Muscle layer of colon (tissue), 2 donors: ENCODE measurements at regions not wholly inside any gene's neighbourhood (a gene's known extent, or its start where the extent isn't known, plus 50 kb on each side); places are given as distances from the start of the nearest gene placed in this dataset.

Experiments used
- H3K27ac ChIP-seq: one replicate; pipeline ENCODE4 v1.7.0; 2013; ENCODE audit warnings: low read depth, mild to moderate bottlenecking, low read length, moderate library complexity
- H3K27me3 ChIP-seq, 2 donors: one replicate each; pipeline ENCODE4 v1.7.0; 2013; ENCODE audit warnings: low read length in 2 of 2, mild to moderate bottlenecking in 2 of 2; ENCODE audit not compliant: insufficient read depth in 2 of 2, control insufficient read depth in 1 of 2
- H3K36me3 ChIP-seq: one replicate; pipeline ENCODE4 v1.7.0; 2013; ENCODE audit warnings: mild to moderate bottlenecking, low read length; ENCODE audit not compliant: insufficient read depth
- H3K4me1 ChIP-seq: one replicate; pipeline ENCODE4 v1.7.0; 2013; ENCODE audit warnings: mild to moderate bottlenecking, low read length; ENCODE audit not compliant: insufficient read depth
- H3K4me3 ChIP-seq, 2 donors: one replicate each; pipeline ENCODE4 v1.7.0; 2013; ENCODE audit warnings: low read length in 2 of 2, low read depth in 1 of 2, mild to moderate bottlenecking in 1 of 2, moderate library complexity in 1 of 2
- H3K9ac ChIP-seq: one replicate; pipeline ENCODE4 v1.7.0; 2013; ENCODE audit warnings: low read length
- H3K9me3 ChIP-seq: one replicate; pipeline ENCODE4 v1.7.0; 2013; ENCODE audit warnings: mild to moderate bottlenecking, low read length
- donor health status: abdominal sarcoma.
- donor health status: Adenocarcinoma of cecum.

DNA sequence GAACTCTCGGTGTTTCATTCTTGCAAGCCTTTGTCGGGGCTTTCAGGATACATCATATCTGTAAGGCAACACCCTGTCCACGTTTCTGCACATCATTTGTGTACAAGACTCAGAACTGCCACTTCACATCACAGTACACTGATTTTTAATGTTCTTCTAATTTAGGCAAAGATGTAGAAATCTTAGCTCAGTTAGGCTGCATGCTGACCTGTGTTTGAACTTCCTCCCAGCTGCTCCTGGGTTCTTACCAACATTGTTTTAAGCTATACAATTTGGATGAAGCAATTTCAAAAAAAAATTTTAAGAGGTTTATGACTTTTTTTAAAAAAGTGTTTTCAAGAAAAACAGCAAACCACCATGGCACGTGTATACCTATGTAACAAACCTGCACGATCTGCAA, 1047.9 kb upstream of the SLC10A2 start:
- H3K4me1 ChIP-seq, result no peaks in the 10 kb centered on the region
- no peak overlapping the region for H3K4me3 ChIP-seq
- no peak overlapping the region for H3K27ac ChIP-seq
- no peaks in the 10 kb centered on the region for H3K9me3 ChIP-seq
- H3K27me3 ChIP-seq, result no peaks in the 10 kb centered on the region
- H3K9ac ChIP-seq, result no peak overlapping the region
- H3K36me3 ChIP-seq, result no peaks in the 10 kb centered on the region

DNA sequence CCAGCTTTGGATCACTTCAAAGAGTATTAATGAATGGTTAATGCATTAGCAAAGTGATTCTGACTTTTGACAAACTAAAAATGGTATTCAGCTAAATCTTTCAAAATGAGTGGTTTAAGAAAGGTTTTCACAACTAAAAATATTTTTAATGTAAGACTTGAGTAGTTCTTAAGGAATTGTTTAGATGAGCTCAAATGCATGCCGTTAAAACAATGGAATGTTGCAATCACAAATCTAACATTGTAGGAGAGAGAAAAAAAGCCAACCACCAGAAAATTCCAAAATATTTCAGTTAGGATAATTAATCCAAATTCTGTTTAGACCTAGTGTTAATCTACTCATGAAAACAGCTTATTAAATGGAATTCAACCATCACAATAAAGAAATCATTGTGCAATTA, 1044.8 kb upstream of the SLC10A2 start:
- Histone ChIP-seq H3K9ac (no peak overlapping the region), H3K9me3 (no peaks in the 10 kb centered on the region), H3K4me1 (no peaks in the 10 kb centered on the region), H3K36me3 (no peaks in the 10 kb centered on the region), H3K27ac (no peak overlapping the region), H3K4me3 (no peak overlapping the region), H3K27me3 (no peaks in the 10 kb centered on the region)

DNA sequence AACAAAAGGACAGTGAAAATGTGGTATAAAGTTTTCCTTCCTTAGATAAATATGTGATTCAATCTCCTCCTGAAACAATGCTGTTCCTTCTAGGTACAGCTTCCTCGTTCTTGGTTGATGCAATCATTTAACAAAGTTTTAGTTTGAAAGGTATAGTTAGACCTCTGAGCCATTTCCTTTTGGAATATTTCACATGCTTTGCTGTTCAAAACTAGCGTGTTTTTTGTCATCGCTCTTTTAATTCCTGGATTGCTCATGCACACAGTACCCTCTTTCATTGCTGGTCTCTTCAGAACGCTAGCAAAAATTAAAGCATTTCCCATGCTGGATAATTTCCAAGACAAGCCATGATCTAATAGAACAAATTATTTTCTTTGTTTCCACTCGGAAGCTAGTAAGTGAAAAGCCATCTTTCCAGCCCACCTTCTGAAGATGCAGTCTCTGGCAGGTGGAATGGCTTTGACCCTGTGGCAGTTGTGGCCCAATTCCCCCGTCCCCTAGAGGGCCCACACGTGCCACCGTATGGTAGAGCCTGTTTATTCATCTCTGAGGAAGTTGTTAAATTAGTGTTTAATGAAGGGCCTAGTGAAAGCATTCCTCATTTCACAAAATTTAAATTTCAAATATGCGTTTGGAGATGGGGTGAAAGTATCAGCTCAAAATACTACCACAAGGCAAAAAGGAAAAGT, 1040.6 kb upstream of the SLC10A2 start:
- H3K9me3 ChIP-seq, result no peaks in the 10 kb centered on the region
- no peak overlapping the region for H3K4me3 ChIP-seq
- no peaks in the 10 kb centered on the region for H3K36me3 ChIP-seq
- H3K27ac ChIP-seq, result no peak overlapping the region
- no peaks in the 10 kb centered on the region for H3K27me3 ChIP-seq
- no peak overlapping the region for H3K9ac ChIP-seq
- H3K4me1 ChIP-seq, result no peaks in the 10 kb centered on the region

- H3K27ac ChIP-seq, result no peak overlapping the region
- no peaks in the 10 kb centered on the region for H3K27me3 ChIP-seq
- no peaks in the 10 kb centered on the region for H3K4me1 ChIP-seq
- H3K36me3 ChIP-seq, result no peaks in the 10 kb centered on the region
- no peak overlapping the region for H3K4me3 ChIP-seq
- no peaks in the 10 kb centered on the region for H3K9me3 ChIP-seq
- H3K9ac ChIP-seq, result no peak overlapping the region
These were observed 1039.5 kb upstream of the SLC10A2 start for GRCh38 chr13:104105418-104106355.

DNA sequence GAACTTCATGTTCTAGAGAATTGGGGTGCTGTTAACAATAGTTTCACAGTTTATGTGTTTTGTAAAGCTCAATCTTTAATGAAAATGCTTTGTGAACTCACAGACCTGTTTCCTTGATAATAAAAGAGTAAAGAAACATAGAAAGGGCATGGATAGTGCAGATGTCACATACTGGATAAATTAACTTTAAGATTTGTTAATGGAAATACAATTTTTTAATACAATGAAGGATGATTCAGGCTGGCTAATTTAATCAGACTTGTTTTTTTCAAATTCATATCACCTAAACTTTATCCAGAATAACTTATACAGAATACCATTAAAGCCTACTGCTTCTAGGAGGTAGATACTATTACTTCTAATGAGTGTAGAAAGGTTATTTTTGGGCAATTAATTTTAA, 1033.5 kb upstream of the SLC10A2 start:
- Histone ChIP-seq H3K36me3 (no peaks in the 10 kb centered on the region), H3K27me3 (no peaks in the 10 kb centered on the region), H3K9me3 (no peaks in the 10 kb centered on the region), H3K4me3 (no peak overlapping the region), H3K27ac (no peak overlapping the region), H3K9ac (no peak overlapping the region), H3K4me1 (no peaks in the 10 kb centered on the region)

- Histone ChIP-seq H3K9ac (no peak overlapping the region), H3K4me3 (no peak overlapping the region), H3K27ac (no peak overlapping the region), H3K27me3 (no peaks in the 10 kb centered on the region), H3K9me3 (no peaks in the 10 kb centered on the region), H3K36me3 (no peaks in the 10 kb centered on the region), H3K4me1 (no peaks in the 10 kb centered on the region)
These were observed 1032.2 kb upstream of the SLC10A2 start for GRCh38 chr13:104098421-104098820.

GRCh38 chr13:104086759-104087158, 1020.5 kb upstream of the SLC10A2 start:
- no peaks in the 10 kb centered on the region for H3K27me3 ChIP-seq
- no peak overlapping the region for H3K9ac ChIP-seq
- no peaks in the 10 kb centered on the region for H3K9me3 ChIP-seq
- no peak overlapping the region for H3K27ac ChIP-seq
- no peaks in the 10 kb centered on the region for H3K4me1 ChIP-seq
- no peaks in the 10 kb centered on the region for H3K36me3 ChIP-seq
- no peak overlapping the region for H3K4me3 ChIP-seq

DNA sequence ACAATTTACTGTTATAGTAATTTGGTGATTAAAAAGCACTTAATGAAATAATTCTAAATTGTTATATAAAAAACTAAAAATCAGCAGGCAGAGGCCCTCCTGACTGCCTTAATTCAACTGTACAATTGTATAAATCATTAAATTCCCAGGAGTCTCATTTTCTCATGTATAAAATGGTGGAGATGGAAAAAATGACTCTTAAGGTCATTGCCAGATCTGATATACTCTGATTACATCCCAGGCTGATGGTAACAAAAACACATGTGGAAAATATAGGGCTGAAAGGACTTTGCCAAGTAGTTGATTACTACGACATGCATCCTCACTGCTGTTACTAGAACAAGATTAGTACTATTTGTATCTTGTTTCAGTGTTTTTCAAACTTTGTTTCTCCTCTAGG, 1020.0 kb upstream of the SLC10A2 start:
- no peak overlapping the region for H3K4me3 ChIP-seq
- no peaks in the 10 kb centered on the region for H3K27me3 ChIP-seq
- no peak overlapping the region for H3K27ac ChIP-seq
- H3K9me3 ChIP-seq, result no peaks in the 10 kb centered on the region
- no peaks in the 10 kb centered on the region for H3K36me3 ChIP-seq
- H3K4me1 ChIP-seq, result no peaks in the 10 kb centered on the region
- H3K9ac ChIP-seq, result no peak overlapping the region

GRCh38 chr13:104085611-104086010, 1019.4 kb upstream of the SLC10A2 start:
- Histone ChIP-seq H3K36me3 (no peaks in the 10 kb centered on the region), H3K27ac (no peak overlapping the region), H3K9ac (no peak overlapping the region), H3K27me3 (no peaks in the 10 kb centered on the region), H3K9me3 (no peaks in the 10 kb centered on the region), H3K4me1 (no peaks in the 10 kb centered on the region), H3K4me3 (no peak overlapping the region)

DNA sequence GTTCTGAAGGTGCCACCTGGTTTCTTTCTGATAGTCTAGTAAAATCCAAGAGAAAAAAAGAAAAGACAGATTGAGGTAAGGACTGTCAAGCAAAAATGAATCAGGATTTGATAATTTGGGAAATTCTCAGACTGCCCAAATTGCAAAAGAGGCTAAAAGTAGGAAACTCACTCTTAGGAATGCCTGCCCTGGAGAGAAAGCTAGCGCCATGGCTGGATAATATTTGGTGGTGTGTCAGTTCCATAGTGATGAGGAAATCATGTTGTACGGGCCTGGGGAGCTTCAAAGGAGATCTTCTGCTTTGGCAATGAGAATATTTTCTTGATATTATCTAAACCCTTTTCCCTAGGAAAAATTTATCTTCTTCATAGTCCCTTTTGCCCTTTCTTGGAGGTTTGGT, 1008.1 kb upstream of the SLC10A2 start:
- H3K36me3 ChIP-seq, result no peaks in the 10 kb centered on the region
- H3K9ac ChIP-seq, result no peak overlapping the region
- H3K27me3 ChIP-seq, result no peaks in the 10 kb centered on the region

GRCh38 chr13:104071806-104072205, 1005.6 kb upstream of the SLC10A2 start:
- H3K4me1 ChIP-seq, result no peaks in the 10 kb centered on the region
- no peaks in the 10 kb centered on the region for H3K27me3 ChIP-seq
- H3K4me3 ChIP-seq, result no peak overlapping the region
- H3K36me3 ChIP-seq, result no peaks in the 10 kb centered on the region
- no peak overlapping the region for H3K9ac ChIP-seq
- no peaks in the 10 kb centered on the region for H3K9me3 ChIP-seq
- H3K27ac ChIP-seq, result no peak overlapping the region

More for the DNA sequence above, 1008.1 kb upstream of the SLC10A2 start:
- H3K27ac ChIP-seq, result no peak overlapping the region
- no peak overlapping the region for H3K4me3 ChIP-seq
- no peaks in the 10 kb centered on the region for H3K9me3 ChIP-seq
- no peaks in the 10 kb centered on the region for H3K4me1 ChIP-seq
